Caco-2 (cell line): ENCODE measurements at regions not wholly inside any gene's neighbourhood (a gene's known extent, or its start where the extent isn't known, plus 50 kb on each side); places are given as distances from the start of the nearest gene placed in this dataset.

Experiments used
- BruUV-seq: library from RNA; stranded (reverse); fragments of 400-500 nt; replicated peaks from 2 replicates; lab custom pipeline; 2021; lab: Mats Ljungman, UMichigan
- CTCF ChIA-PET: fragments of 300-600 bp; sonication (Branson Sonifier 250); formaldehyde crosslinking; loops from one replicate; lab custom pipeline; 2022; ENCODE audit warnings: antibody characterized with exemption; lab: Charles Lee
- POLR2A ChIA-PET: fragments of 300-600 bp; sonication (Branson Sonifier 250); formaldehyde crosslinking; loops from one replicate; lab custom pipeline; 2022; ENCODE audit warnings: antibody characterized with exemption; lab: Charles Lee
- DNase-seq, 2 experiments: peaks; one replicate each; pipeline versions ENCODE4 v3.0.0 to v3.0.0-alpha.2; 2020 to 2022
- H3K27me3 ChIP-seq: replicated peaks from 2 replicates; pipeline ENCODE4 v1.6.0; 2011; ENCODE audit warnings: low read length; ENCODE audit not compliant: control insufficient read depth, insufficient read depth
- H3K36me3 ChIP-seq: 2 replicates; pipeline ENCODE4 v1.5.1; 2011; ENCODE audit warnings: low read length; ENCODE audit not compliant: control insufficient read depth, insufficient read depth
- H3K4me1 ChIP-seq: fragments of 250-450 bp; sonication (Bioruptor Pico); 2 replicates; pipeline ENCODE4 v1.5.1; 2020; ENCODE audit warnings: mild to moderate bottlenecking
- H3K4me3 ChIP-seq: 2 replicates; pipeline ENCODE4 v1.5.1; 2011; ENCODE audit warnings: low read depth, mild to moderate bottlenecking, control low read depth, low read length
- H3K9me3 ChIP-seq: fragments of 250-450 bp; sonication (Bioruptor Pico); 2 replicates; pipeline ENCODE4 v1.5.1; 2020; ENCODE audit warnings: mild to moderate bottlenecking, moderate library complexity
- H3K27ac Mint-ChIP-seq: one replicate; pipeline ENCODE4 v1.8.0; 2022; ENCODE audit warnings: mixed read lengths; ENCODE audit not compliant: unreplicated experiment
- H3K27me3 Mint-ChIP-seq: one replicate; pipeline ENCODE4 v1.8.0; 2022; ENCODE audit warnings: mixed read lengths; ENCODE audit not compliant: insufficient read depth, unreplicated experiment
- H3K36me3 Mint-ChIP-seq: one replicate; pipeline ENCODE4 v1.8.0; 2022; ENCODE audit warnings: mild to moderate bottlenecking, mixed read lengths; ENCODE audit not compliant: insufficient read depth, unreplicated experiment
- H3K4me1 Mint-ChIP-seq: one replicate; pipeline ENCODE4 v1.8.0; 2022; ENCODE audit warnings: low read depth, mixed read lengths; ENCODE audit not compliant: unreplicated experiment
- H3K4me3 Mint-ChIP-seq: one replicate; pipeline ENCODE4 v1.8.0; 2022; ENCODE audit warnings: mild to moderate bottlenecking, moderate library complexity, mixed read lengths; ENCODE audit not compliant: unreplicated experiment
- H3K9me3 Mint-ChIP-seq: one replicate; pipeline ENCODE4 v1.8.0; 2022; ENCODE audit warnings: mixed read lengths; ENCODE audit not compliant: unreplicated experiment
- CTCF ChIP-seq, 2 experiments: fragments of 200-600 bp in 1 of 2; IDR thresholded peaks; 1 replicate in 1 of 2; 2 replicates in 1 of 2; pipeline versions ENCODE4 v1.5.1 to v1.8.0; 2011 to 2022; ENCODE audit warnings: antibody characterized with exemption in 1 of 2, control low read depth in 1 of 2, inconsistent platforms in 1 of 2, low read depth in 1 of 2, low read length in 1 of 2, mild to moderate bottlenecking in 1 of 2, moderate library complexity in 1 of 2; ENCODE audit not compliant: insufficient read depth in 1 of 2, severe bottlenecking in 1 of 2, unreplicated experiment in 1 of 2
- intact Hi-C: fragments of 100-400 bp; cut with micrococcal nuclease; formaldehyde crosslinking; loops from one replicate; pipeline ENCODE4 v1.10.0; 2022; ENCODE audit not compliant: unreplicated experiment

GRCh38 chr9:21549890-21550289 is 67.8 kb upstream of the IFNE start:
- Histone ChIP-seq H3K9me3 (no peaks in the 10 kb centered on the region), H3K36me3 (no peaks in the 10 kb centered on the region), H3K27me3 (no peaks in the 10 kb centered on the region), H3K4me1 (peaks cover 14% of the 10 kb centered on the region), H3K4me3 (no peak overlapping the region)
- CTCF ChIA-PET = no interaction called here
- TF ChIP-seq CTCF (IDR thresholded peaks at IDR 0.05; ENCODE audit: insufficient read depth in 1 of 2, low read depth in 1 of 2, low read length in 1 of 2, severe bottlenecking in 1 of 2, unreplicated experiment in 1 of 2) = no peak
- H3K9me3 Mint-ChIP-seq = no peaks in the 10 kb centered on the region
- peaks cover 6% of the 10 kb centered on the region for H3K36me3 Mint-ChIP-seq
- DNase-seq = no peak
- H3K4me3 Mint-ChIP-seq = no peak overlapping the region
- H3K27ac Mint-ChIP-seq = no peak overlapping the region
- no peaks in the 10 kb centered on the region for H3K27me3 Mint-ChIP-seq
- POLR2A ChIA-PET = no interaction called here
- peaks cover 9% of the 10 kb centered on the region for H3K4me1 Mint-ChIP-seq
- intact Hi-C loops = no loop called here
- BruUV-seq = no TSS peak

GRCh38 chr9:21550392-21550791 is 68.3 kb upstream of the IFNE start:
- Histone ChIP-seq H3K4me1 (peaks cover 14% of the 10 kb centered on the region), H3K4me3 (no peak overlapping the region), H3K36me3 (no peaks in the 10 kb centered on the region), H3K9me3 (no peaks in the 10 kb centered on the region), H3K27me3 (no peaks in the 10 kb centered on the region)
- Mint-ChIP-seq H3K9me3 (no peaks in the 10 kb centered on the region), H3K27ac (no peak overlapping the region), H3K4me1 (peaks cover 9% of the 10 kb centered on the region), H3K27me3 (no peaks in the 10 kb centered on the region), H3K36me3 (peaks cover 6% of the 10 kb centered on the region), H3K4me3 (no peak overlapping the region)
- TF ChIP-seq CTCF (IDR thresholded peaks at IDR 0.05; ENCODE audit: insufficient read depth in 1 of 2, low read depth in 1 of 2, low read length in 1 of 2, severe bottlenecking in 1 of 2, unreplicated experiment in 1 of 2) = no peak
- no peak for DNase-seq
- BruUV-seq = no TSS peak
- ChIA-PET POLR2A (no interaction called here), CTCF (no interaction called here)
- intact Hi-C loops = no loop called here

- H3K4me1 Mint-ChIP-seq = peaks cover 9% of the 10 kb centered on the region
- intact Hi-C loops = no loop called here
- CTCF ChIA-PET = no interaction called here
Observed at GRCh38 chr9:21551401-21551800, 69.3 kb upstream of the IFNE start.

More at GRCh38 chr9:21551401-21551800, 69.3 kb upstream of the IFNE start:
- no peaks in the 10 kb centered on the region for H3K9me3 ChIP-seq
- H3K36me3 ChIP-seq = no peaks in the 10 kb centered on the region
- no peak overlapping the region for H3K27ac Mint-ChIP-seq
- no peaks in the 10 kb centered on the region for H3K27me3 Mint-ChIP-seq
- peaks cover 14% of the 10 kb centered on the region for H3K4me1 ChIP-seq
- POLR2A ChIA-PET = no interaction called here
- no peaks in the 10 kb centered on the region for H3K27me3 ChIP-seq
- no peak for TF ChIP-seq CTCF (IDR thresholded peaks at IDR 0.05; ENCODE audit: insufficient read depth in 1 of 2, low read depth in 1 of 2, low read length in 1 of 2, severe bottlenecking in 1 of 2, unreplicated experiment in 1 of 2)
- no peak for DNase-seq
- BruUV-seq = no TSS peak
- peaks cover 6% of the 10 kb centered on the region for H3K36me3 Mint-ChIP-seq
- H3K9me3 Mint-ChIP-seq = no peaks in the 10 kb centered on the region
- no peak overlapping the region for H3K4me3 ChIP-seq
- H3K4me3 Mint-ChIP-seq = no peak overlapping the region
